Trophoblast cell (in vitro differentiated cells and primary cell): ENCODE measurements at regions not wholly inside any gene's neighbourhood (a gene's known extent, or its start where the extent isn't known, plus 50 kb on each side); places are given as distances from the start of the nearest gene placed in this dataset.
A peak's percentile ranks its signal among the peaks of the same experiment; 100 is the strongest.

Experiments
- DNase-seq, 2 donors: peaks; one replicate each; pipeline ENCODE4 v3.0.0-alpha.2; 2016
- H2AFZ ChIP-seq: 2 replicates; pipeline ENCODE4 v1.6.1; 2013; ENCODE audit warnings: low read length, moderate library complexity, mild to moderate bottlenecking; ENCODE audit not compliant: insufficient read depth, poor library complexity
- H2AK5ac ChIP-seq: 2 replicates; pipeline ENCODE4 v1.6.1; 2013; ENCODE audit warnings: mild to moderate bottlenecking, low read length
- H2BK120ac ChIP-seq: 2 replicates; pipeline ENCODE4 v1.6.1; 2013; ENCODE audit warnings: low read length, mild to moderate bottlenecking, moderate library complexity; ENCODE audit not compliant: insufficient read depth, poor library complexity
- H2BK12ac ChIP-seq: 2 replicates; pipeline ENCODE4 v1.6.1; 2013; ENCODE audit warnings: mild to moderate bottlenecking, low read length, moderate library complexity
- H2BK5ac ChIP-seq: 2 replicates; pipeline ENCODE4 v1.6.1; 2013; ENCODE audit warnings: low read length, low read depth, moderate library complexity, mild to moderate bottlenecking; ENCODE audit not compliant: poor library complexity
- H3K14ac ChIP-seq: 2 replicates; pipeline ENCODE4 v1.6.1; 2013; ENCODE audit warnings: mild to moderate bottlenecking, low read length
- H3K18ac ChIP-seq: 2 replicates; pipeline ENCODE4 v1.6.1; 2013; ENCODE audit warnings: mild to moderate bottlenecking, low read length
- H3K23ac ChIP-seq: 2 replicates; pipeline ENCODE4 v1.6.1; 2013; ENCODE audit warnings: low read length
- H3K27ac ChIP-seq: 2 replicates; pipeline ENCODE4 v1.5.1; 2013; ENCODE audit warnings: low read depth, mild to moderate bottlenecking, inconsistent platforms, low read length, moderate library complexity
- H3K27me3 ChIP-seq: 2 replicates; pipeline ENCODE4 v1.6.1; 2013; ENCODE audit warnings: inconsistent platforms, mild to moderate bottlenecking, low read length, moderate library complexity; ENCODE audit not compliant: insufficient read depth
- H3K36me3 ChIP-seq, 2 experiments: 1 replicate in 1 of 2; 2 replicates in 1 of 2; pipeline ENCODE4 v1.6.1; 2013; ENCODE audit warnings: low read length in 2 of 2, mild to moderate bottlenecking in 2 of 2, moderate library complexity in 1 of 2; ENCODE audit not compliant: insufficient read depth in 2 of 2, control insufficient read depth in 1 of 2
- H3K4ac ChIP-seq: 2 replicates; pipeline ENCODE4 v1.6.1; 2013; ENCODE audit warnings: low read depth, mild to moderate bottlenecking, low read length, moderate library complexity
- H3K4me1 ChIP-seq, 2 experiments: 1 replicate in 1 of 2; 2 replicates in 1 of 2; pipeline ENCODE4 v1.6.1; 2013; ENCODE audit warnings: low read length in 2 of 2, mild to moderate bottlenecking in 2 of 2, moderate library complexity in 1 of 2; ENCODE audit not compliant: insufficient read depth in 2 of 2, control insufficient read depth in 1 of 2
- H3K4me2 ChIP-seq: 2 replicates; pipeline ENCODE4 v1.6.1; 2013; ENCODE audit warnings: inconsistent platforms, mild to moderate bottlenecking, low read length, moderate library complexity
- H3K4me3 ChIP-seq: 2 replicates; pipeline ENCODE4 v1.5.1; 2013; ENCODE audit warnings: mild to moderate bottlenecking, low read depth, low read length, inconsistent platforms
- H3K79me1 ChIP-seq: one replicate; pipeline ENCODE4 v1.6.1; 2013; ENCODE audit warnings: low read length
- H3K79me2 ChIP-seq: 2 replicates; pipeline ENCODE4 v1.6.1; 2013; ENCODE audit warnings: low read length, mild to moderate bottlenecking; ENCODE audit not compliant: control insufficient read depth, insufficient read depth, poor library complexity
- H3K9ac ChIP-seq: 2 replicates; pipeline ENCODE4 v1.6.1; 2013; ENCODE audit warnings: mild to moderate bottlenecking, low read length
- H3K9me3 ChIP-seq: 2 replicates; pipeline ENCODE4 v1.6.1; 2013; ENCODE audit warnings: low read depth, mild to moderate bottlenecking, control low read depth, inconsistent platforms, low read length; ENCODE audit not compliant: insufficient read depth
- H4K12ac ChIP-seq: 2 replicates; pipeline ENCODE4 v1.6.1; 2013; ENCODE audit warnings: low read depth, mild to moderate bottlenecking, low read length, moderate library complexity
- H4K8ac ChIP-seq: 2 replicates; pipeline ENCODE4 v1.6.1; 2013; ENCODE audit warnings: low read depth, mild to moderate bottlenecking, low read length, moderate library complexity
- H4K91ac ChIP-seq: one replicate; pipeline ENCODE4 v1.6.1; 2013; ENCODE audit warnings: low read depth, mild to moderate bottlenecking, low read length, moderate library complexity
- WGBS: extraction: QIAGEN DNeasy Blood & Tissue Kit; methylation state at CpG from one replicate; pipeline ENCODE4 v1.1.7; 2013; ENCODE audit warnings: missing lambda C conversion rate; ENCODE audit not compliant: insufficient read length, insufficient coverage; ENCODE audit errors: extremely low coverage; 5-methylcytosine and 5-hydroxymethylcytosine counted together

GRCh38 chr14:58794993-58795762 is 157.4 kb downstream of the DACT1 start:
- Histone ChIP-seq H3K4me3 (no peak overlapping the region), H4K91ac (no peak overlapping the region), H3K27ac (no peak overlapping the region), H2AK5ac (no peak overlapping the region), H3K79me2 (no peaks in the 10 kb centered on the region), H3K4me1 (no peaks in the 10 kb centered on the region), H3K79me1 (no peaks in the 10 kb centered on the region), H3K9me3 (no peaks in the 10 kb centered on the region), H3K9ac (no peak overlapping the region), H3K14ac (no peak overlapping the region), H3K4ac (no peak overlapping the region), H3K27me3 (no peaks in the 10 kb centered on the region), H3K18ac (no peak overlapping the region), H2AFZ (no peak overlapping the region), H3K23ac (no peak overlapping the region), H4K8ac (no peak overlapping the region), H2BK12ac (no peak overlapping the region), H3K36me3 (no peaks in the 10 kb centered on the region), H4K12ac (no peak overlapping the region), H2BK120ac (no peak overlapping the region), H2BK5ac (no peak overlapping the region), H3K4me2 (no peak overlapping the region)
- WGBS, result no CpG with 5 or more reads among the region's 5 CpGs
- no peak for DNase-seq

- Histone ChIP-seq H3K36me3 (no peaks in the 10 kb centered on the region), H3K4me1 (no peaks in the 10 kb centered on the region), H2AFZ (no peak overlapping the region), H4K91ac (no peak overlapping the region), H3K4me3 (no peak overlapping the region), H3K27me3 (no peaks in the 10 kb centered on the region), H3K9me3 (no peaks in the 10 kb centered on the region), H3K4me2 (no peak overlapping the region), H3K9ac (no peak overlapping the region), H3K79me2 (no peaks in the 10 kb centered on the region), H3K79me1 (no peaks in the 10 kb centered on the region), H4K8ac (no peak overlapping the region), H2BK120ac (no peak overlapping the region), H3K4ac (no peak overlapping the region), H4K12ac (no peak overlapping the region), H3K27ac (no peak overlapping the region), H2AK5ac (no peak overlapping the region), H3K14ac (no peak overlapping the region), H2BK5ac (no peak overlapping the region), H3K18ac (no peak overlapping the region), H3K23ac (no peak overlapping the region), H2BK12ac (no peak overlapping the region)
- no peak for DNase-seq
- no CpG with 5 or more reads among the region's 5 CpGs for WGBS
These were observed 158.7 kb downstream of the DACT1 start for GRCh38 chr14:58796242-58797009.

- H2BK12ac ChIP-seq, result no peak overlapping the region
- no peak overlapping the region for H4K12ac ChIP-seq
- H4K91ac ChIP-seq, result no peak overlapping the region
- no peak overlapping the region for H3K9ac ChIP-seq
- no peak overlapping the region for H3K4me3 ChIP-seq
- no peak overlapping the region for H2BK5ac ChIP-seq
- H2AFZ ChIP-seq, result no peak overlapping the region
- no peak overlapping the region for H3K27ac ChIP-seq
- H2AK5ac ChIP-seq, result no peak overlapping the region
- H2BK120ac ChIP-seq, result no peak overlapping the region
- H3K23ac ChIP-seq, result no peak overlapping the region
- no peaks in the 10 kb centered on the region for H3K79me1 ChIP-seq
- no peaks in the 10 kb centered on the region for H3K36me3 ChIP-seq
- no CpG with 5 or more reads among the region's 4 CpGs for WGBS
- H3K4me2 ChIP-seq, result no peak overlapping the region
- H3K4me1 ChIP-seq, result no peaks in the 10 kb centered on the region
- H3K14ac ChIP-seq, result no peak overlapping the region
- peak; percentile 43 to 78 for DNase-seq
- H3K9me3 ChIP-seq, result no peaks in the 10 kb centered on the region
- no peaks in the 10 kb centered on the region for H3K79me2 ChIP-seq
- H3K27me3 ChIP-seq, result no peaks in the 10 kb centered on the region
- H3K18ac ChIP-seq, result no peak overlapping the region
- no peak overlapping the region for H4K8ac ChIP-seq
- no peak overlapping the region for H3K4ac ChIP-seq
These were observed 159.3 kb downstream of the DACT1 start for GRCh38 chr14:58797010-58797429.

- no peak overlapping the region for H3K18ac ChIP-seq
- no peak overlapping the region for H2BK5ac ChIP-seq
- WGBS, result no CpG with 5 or more reads among the region's 5 CpGs
- H3K36me3 ChIP-seq, result no peaks in the 10 kb centered on the region
- no peak overlapping the region for H2BK12ac ChIP-seq
- H3K4me2 ChIP-seq, result no peak overlapping the region
- no peak overlapping the region for H4K91ac ChIP-seq
- no peak overlapping the region for H4K12ac ChIP-seq
- no peak overlapping the region for H2AFZ ChIP-seq
- no peaks in the 10 kb centered on the region for H3K79me2 ChIP-seq
- H3K9ac ChIP-seq, result no peak overlapping the region
- no peaks in the 10 kb centered on the region for H3K4me1 ChIP-seq
- H3K14ac ChIP-seq, result no peak overlapping the region
- H4K8ac ChIP-seq, result no peak overlapping the region
- no peak overlapping the region for H2AK5ac ChIP-seq
- no peaks in the 10 kb centered on the region for H3K79me1 ChIP-seq
- H3K23ac ChIP-seq, result no peak overlapping the region
- H3K4me3 ChIP-seq, result no peak overlapping the region
- no peak overlapping the region for H3K4ac ChIP-seq
- no peaks in the 10 kb centered on the region for H3K27me3 ChIP-seq
- H2BK120ac ChIP-seq, result no peak overlapping the region
- no peak overlapping the region for H3K27ac ChIP-seq
- no peaks in the 10 kb centered on the region for H3K9me3 ChIP-seq
- no peak for DNase-seq
These were observed 160.4 kb downstream of the DACT1 start for GRCh38 chr14:58798173-58798572.
